GM23338 (cell line): ENCODE measurements at regions not wholly inside any gene's neighbourhood (a gene's known extent, or its start where the extent isn't known, plus 50 kb on each side); places are given as distances from the start of the nearest gene placed in this dataset.

ENCODE experiments used
- EZH2phosphoT487 ChIP-seq: fragments of 200-600 bp; sonication (generic); IDR thresholded peaks from one replicate; pipeline ENCODE4 v1.8.1; 2018; ENCODE audit warnings: antibody characterized with exemption; ENCODE audit not compliant: unreplicated experiment
- POLR2AphosphoS5 ChIP-seq: IDR thresholded peaks from 2 replicates; pipeline ENCODE4 v1.6.1; 2016; ENCODE audit warnings: antibody characterized with exemption, low read depth
- TF ChIP-seq, protein P1 (sequence below): IDR thresholded peaks from one replicate; pipeline ENCODE4 v1.6.1; 2018; ENCODE audit warnings: antibody characterized with exemption; ENCODE audit not compliant: unreplicated experiment
- TF ChIP-seq, protein P2 (sequence below), 2 experiments: fragments of 200-600 bp in 1 of 2; sonication (generic) in 1 of 2; conservative IDR thresholded peaks; 2 replicates each; pipeline versions ENCODE4 v1.5.1 to v1.6.1; 2016 to 2017; ENCODE audit warnings: antibody characterized with exemption in 2 of 2, low read depth in 2 of 2, mild to moderate bottlenecking in 2 of 2, moderate library complexity in 1 of 2

DNA sequence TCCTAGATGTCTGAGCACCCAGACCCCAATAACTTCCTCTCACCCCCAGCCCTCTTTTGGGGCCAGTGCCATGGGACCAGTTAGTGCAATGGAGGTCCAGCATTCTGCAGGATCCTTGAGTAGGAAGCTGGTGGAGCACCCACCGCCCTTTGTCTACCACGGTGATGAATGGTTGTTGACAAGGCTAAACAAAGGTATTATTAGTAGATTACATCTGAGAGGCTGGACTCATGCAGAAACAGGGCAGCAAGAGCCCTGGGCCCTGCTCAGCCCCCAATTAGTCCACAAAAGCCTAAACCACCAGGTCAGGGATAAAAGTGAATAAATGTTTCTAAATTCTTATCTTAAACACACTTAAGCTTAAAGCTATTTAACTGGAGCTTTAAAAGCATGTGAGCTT is 196.5 kb upstream of the TSHZ3 start:
- TF ChIP-seq, protein P1, sequence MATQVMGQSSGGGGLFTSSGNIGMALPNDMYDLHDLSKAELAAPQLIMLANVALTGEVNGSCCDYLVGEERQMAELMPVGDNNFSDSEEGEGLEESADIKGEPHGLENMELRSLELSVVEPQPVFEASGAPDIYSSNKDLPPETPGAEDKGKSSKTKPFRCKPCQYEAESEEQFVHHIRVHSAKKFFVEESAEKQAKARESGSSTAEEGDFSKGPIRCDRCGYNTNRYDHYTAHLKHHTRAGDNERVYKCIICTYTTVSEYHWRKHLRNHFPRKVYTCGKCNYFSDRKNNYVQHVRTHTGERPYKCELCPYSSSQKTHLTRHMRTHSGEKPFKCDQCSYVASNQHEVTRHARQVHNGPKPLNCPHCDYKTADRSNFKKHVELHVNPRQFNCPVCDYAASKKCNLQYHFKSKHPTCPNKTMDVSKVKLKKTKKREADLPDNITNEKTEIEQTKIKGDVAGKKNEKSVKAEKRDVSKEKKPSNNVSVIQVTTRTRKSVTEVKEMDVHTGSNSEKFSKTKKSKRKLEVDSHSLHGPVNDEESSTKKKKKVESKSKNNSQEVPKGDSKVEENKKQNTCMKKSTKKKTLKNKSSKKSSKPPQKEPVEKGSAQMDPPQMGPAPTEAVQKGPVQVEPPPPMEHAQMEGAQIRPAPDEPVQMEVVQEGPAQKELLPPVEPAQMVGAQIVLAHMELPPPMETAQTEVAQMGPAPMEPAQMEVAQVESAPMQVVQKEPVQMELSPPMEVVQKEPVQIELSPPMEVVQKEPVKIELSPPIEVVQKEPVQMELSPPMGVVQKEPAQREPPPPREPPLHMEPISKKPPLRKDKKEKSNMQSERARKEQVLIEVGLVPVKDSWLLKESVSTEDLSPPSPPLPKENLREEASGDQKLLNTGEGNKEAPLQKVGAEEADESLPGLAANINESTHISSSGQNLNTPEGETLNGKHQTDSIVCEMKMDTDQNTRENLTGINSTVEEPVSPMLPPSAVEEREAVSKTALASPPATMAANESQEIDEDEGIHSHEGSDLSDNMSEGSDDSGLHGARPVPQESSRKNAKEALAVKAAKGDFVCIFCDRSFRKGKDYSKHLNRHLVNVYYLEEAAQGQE = no peak
- TF ChIP-seq POLR2AphosphoS5 (no peak), EZH2phosphoT487 (no peak)
- TF ChIP-seq, protein P2, sequence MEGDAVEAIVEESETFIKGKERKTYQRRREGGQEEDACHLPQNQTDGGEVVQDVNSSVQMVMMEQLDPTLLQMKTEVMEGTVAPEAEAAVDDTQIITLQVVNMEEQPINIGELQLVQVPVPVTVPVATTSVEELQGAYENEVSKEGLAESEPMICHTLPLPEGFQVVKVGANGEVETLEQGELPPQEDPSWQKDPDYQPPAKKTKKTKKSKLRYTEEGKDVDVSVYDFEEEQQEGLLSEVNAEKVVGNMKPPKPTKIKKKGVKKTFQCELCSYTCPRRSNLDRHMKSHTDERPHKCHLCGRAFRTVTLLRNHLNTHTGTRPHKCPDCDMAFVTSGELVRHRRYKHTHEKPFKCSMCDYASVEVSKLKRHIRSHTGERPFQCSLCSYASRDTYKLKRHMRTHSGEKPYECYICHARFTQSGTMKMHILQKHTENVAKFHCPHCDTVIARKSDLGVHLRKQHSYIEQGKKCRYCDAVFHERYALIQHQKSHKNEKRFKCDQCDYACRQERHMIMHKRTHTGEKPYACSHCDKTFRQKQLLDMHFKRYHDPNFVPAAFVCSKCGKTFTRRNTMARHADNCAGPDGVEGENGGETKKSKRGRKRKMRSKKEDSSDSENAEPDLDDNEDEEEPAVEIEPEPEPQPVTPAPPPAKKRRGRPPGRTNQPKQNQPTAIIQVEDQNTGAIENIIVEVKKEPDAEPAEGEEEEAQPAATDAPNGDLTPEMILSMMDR (conservative IDR thresholded peaks at IDR 0.05; ENCODE audit: low read depth in 2 of 2) = no peak
